ENCODE measurements at regions not wholly inside any gene's neighbourhood (a gene's known extent, or its start where the extent isn't known, plus 50 kb on each side); places are given as distances from the start of the nearest gene placed in this dataset.

DNA sequence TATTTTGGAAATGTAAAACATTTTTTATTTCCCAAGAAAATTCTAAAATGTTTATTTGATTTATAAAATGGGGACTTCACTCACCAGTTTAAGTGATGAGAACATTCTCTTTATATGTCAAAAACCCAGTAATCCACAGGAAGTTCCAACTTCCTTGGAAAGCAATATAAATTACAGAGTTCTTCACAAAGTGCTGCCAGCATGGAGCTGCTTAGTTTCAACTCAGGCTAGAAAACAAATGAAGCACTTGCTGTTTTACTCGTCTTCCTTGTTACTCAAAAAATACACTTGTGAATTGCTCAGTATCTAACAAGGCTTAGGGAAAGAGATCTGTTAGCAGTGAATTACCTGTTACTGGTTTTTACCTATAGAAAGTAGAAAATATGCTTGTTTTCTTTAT lies 942.7 kb upstream of the MDGA2 start:
- TF ChIP-seq, protein P1, sequence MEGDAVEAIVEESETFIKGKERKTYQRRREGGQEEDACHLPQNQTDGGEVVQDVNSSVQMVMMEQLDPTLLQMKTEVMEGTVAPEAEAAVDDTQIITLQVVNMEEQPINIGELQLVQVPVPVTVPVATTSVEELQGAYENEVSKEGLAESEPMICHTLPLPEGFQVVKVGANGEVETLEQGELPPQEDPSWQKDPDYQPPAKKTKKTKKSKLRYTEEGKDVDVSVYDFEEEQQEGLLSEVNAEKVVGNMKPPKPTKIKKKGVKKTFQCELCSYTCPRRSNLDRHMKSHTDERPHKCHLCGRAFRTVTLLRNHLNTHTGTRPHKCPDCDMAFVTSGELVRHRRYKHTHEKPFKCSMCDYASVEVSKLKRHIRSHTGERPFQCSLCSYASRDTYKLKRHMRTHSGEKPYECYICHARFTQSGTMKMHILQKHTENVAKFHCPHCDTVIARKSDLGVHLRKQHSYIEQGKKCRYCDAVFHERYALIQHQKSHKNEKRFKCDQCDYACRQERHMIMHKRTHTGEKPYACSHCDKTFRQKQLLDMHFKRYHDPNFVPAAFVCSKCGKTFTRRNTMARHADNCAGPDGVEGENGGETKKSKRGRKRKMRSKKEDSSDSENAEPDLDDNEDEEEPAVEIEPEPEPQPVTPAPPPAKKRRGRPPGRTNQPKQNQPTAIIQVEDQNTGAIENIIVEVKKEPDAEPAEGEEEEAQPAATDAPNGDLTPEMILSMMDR (conservative IDR thresholded peaks at IDR 0.05): no peak
- no peak for TF ChIP-seq EZH2 (IDR thresholded peaks at IDR 0.05; ENCODE audit: low read depth)
- Histone ChIP-seq H3K79me2 (ENCODE audit: low read depth) (no peaks in the 10 kb centered on the region), H3K36me3 (ENCODE audit: low read depth) (no peaks in the 10 kb centered on the region), H3K27me3 (ENCODE audit: insufficient read depth, low read depth) (no peaks in the 10 kb centered on the region), H3F3A (ENCODE audit: insufficient read depth, low read depth) (no peaks in the 10 kb centered on the region), H3K9me3 (ENCODE audit: insufficient read depth, low read depth) (no peaks in the 10 kb centered on the region), H4K20me1 (ENCODE audit: insufficient read depth) (no peaks in the 10 kb centered on the region), H2AFZ (no peak overlapping the region), H3K27ac (no peak overlapping the region), H3K9me2 (ENCODE audit: insufficient read depth) (no peaks in the 10 kb centered on the region), H3K4me1 (replicated peaks; ENCODE audit: insufficient read depth) (no peaks in the 10 kb centered on the region), H3K4me3 (no peak overlapping the region), H3K4me2 (no peak overlapping the region)
- ChIA-PET CTCF (no interaction called here), POLR2A (ENCODE audit: unreplicated experiment) (no interaction called here)
- no peak for DNase-seq
- intact Hi-C loops (cut with micrococcal nuclease; ENCODE audit: unreplicated experiment): no loop called here
- no TSS peak for BruUV-seq (replicated peaks)

DNA sequence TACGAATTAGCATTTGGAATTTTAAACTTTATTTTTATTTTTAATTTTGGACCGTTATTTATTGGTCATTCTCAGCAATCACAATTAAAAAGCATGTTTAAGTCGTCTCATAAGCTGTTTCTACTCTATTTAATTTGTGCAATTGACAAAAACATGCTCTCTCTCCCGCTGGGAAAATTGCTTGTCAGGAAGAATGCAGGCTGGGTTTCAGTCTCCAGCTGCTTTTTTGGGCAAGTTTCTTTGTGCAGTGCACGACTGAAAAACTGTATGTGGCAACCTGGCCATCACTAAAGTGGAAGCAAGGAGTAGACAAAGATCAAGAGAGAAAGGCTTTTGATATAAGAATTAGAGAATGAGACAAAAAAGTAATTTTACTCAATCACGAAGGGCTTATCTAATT lies 941.5 kb upstream of the MDGA2 start:
- Histone ChIP-seq H3K27ac (no peak overlapping the region), H3K4me2 (no peak overlapping the region), H3K9me3 (ENCODE audit: insufficient read depth, low read depth) (no peaks in the 10 kb centered on the region), H4K20me1 (ENCODE audit: insufficient read depth) (no peaks in the 10 kb centered on the region), H3K9me2 (ENCODE audit: insufficient read depth) (no peaks in the 10 kb centered on the region), H2AFZ (no peak overlapping the region), H3K79me2 (ENCODE audit: low read depth) (no peaks in the 10 kb centered on the region), H3K4me3 (no peak overlapping the region), H3F3A (ENCODE audit: insufficient read depth, low read depth) (no peaks in the 10 kb centered on the region), H3K27me3 (ENCODE audit: insufficient read depth, low read depth) (no peaks in the 10 kb centered on the region), H3K4me1 (replicated peaks; ENCODE audit: insufficient read depth) (no peaks in the 10 kb centered on the region), H3K36me3 (ENCODE audit: low read depth) (no peaks in the 10 kb centered on the region)
- no peak for DNase-seq
- ChIA-PET POLR2A (ENCODE audit: unreplicated experiment) (no interaction called here), CTCF (no interaction called here)
- BruUV-seq (replicated peaks): no TSS peak
- intact Hi-C loops (cut with micrococcal nuclease; ENCODE audit: unreplicated experiment): no loop called here
- no peak for TF ChIP-seq EZH2 (IDR thresholded peaks at IDR 0.05; ENCODE audit: low read depth)
- TF ChIP-seq, protein P1 (conservative IDR thresholded peaks at IDR 0.05): no peak

DNA sequence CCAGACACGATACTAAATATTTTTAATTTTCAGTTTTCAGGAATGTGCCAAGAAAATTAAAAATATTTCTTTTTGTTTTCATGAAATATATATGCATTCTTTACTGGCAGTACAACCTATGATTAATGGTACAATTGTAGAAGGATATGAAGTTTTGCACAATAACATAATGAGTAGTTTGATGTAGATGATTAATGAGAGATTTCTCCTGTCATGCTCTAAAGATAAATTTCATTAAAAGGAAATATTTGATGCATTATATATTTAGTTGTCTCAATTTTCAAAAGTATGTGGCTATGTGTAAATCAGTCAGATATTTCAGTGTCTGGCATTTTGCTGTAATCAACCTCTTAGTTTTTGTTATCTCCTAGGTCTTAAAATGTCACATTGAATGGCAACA lies 940.2 kb upstream of the MDGA2 start:
- POLR2A ChIA-PET (ENCODE audit: unreplicated experiment): no interaction called here
- Histone ChIP-seq H3K9me3 (ENCODE audit: insufficient read depth, low read depth) (no peaks in the 10 kb centered on the region), H3K9me2 (ENCODE audit: insufficient read depth) (no peaks in the 10 kb centered on the region), H3K27me3 (ENCODE audit: insufficient read depth, low read depth) (no peaks in the 10 kb centered on the region), H3K4me3 (no peak overlapping the region), H2AFZ (no peak overlapping the region), H3F3A (ENCODE audit: insufficient read depth, low read depth) (no peaks in the 10 kb centered on the region), H3K79me2 (ENCODE audit: low read depth) (no peaks in the 10 kb centered on the region), H3K36me3 (ENCODE audit: low read depth) (no peaks in the 10 kb centered on the region), H3K4me1 (replicated peaks; ENCODE audit: insufficient read depth) (no peaks in the 10 kb centered on the region), H4K20me1 (ENCODE audit: insufficient read depth) (no peaks in the 10 kb centered on the region), H3K4me2 (no peak overlapping the region), H3K27ac (no peak overlapping the region)
- BruUV-seq (replicated peaks): no TSS peak
- DNase-seq: no peak
- CTCF ChIA-PET: no interaction called here
- no peak for TF ChIP-seq EZH2 (IDR thresholded peaks at IDR 0.05; ENCODE audit: low read depth)
- TF ChIP-seq, protein P1 (conservative IDR thresholded peaks at IDR 0.05): no peak
- intact Hi-C loops (cut with micrococcal nuclease; ENCODE audit: unreplicated experiment): no loop called here

Measured in PC-9 (cell line).